Lung (tissue), 11 donors: ENCODE measurements at regions not wholly inside any gene's neighbourhood (a gene's known extent, or its start where the extent isn't known, plus 50 kb on each side); places are given as distances from the start of the nearest gene placed in this dataset.
"Not testable (repeated sequence)": the region's sequence is repeated elsewhere in the genome, so short reads cannot be mapped to it uniquely, and the experiment has no call there.

Source experiments
- ATAC-seq: fragments of 200-7000 bp; cut with Tn5 transposase; one replicate; pipeline ENCODE4 v1.9.1; 2020; ENCODE audit warnings: moderate number of reproducible peaks; ENCODE audit not compliant: insufficient read depth, low FRiP score
- DNase-seq, 3 donors: peaks; one replicate each; pipeline ENCODE4 v3.0.0-alpha.2; 2013 to 2017
- H3K27ac ChIP-seq, 2 donors: one replicate each; pipeline ENCODE4 v1.5.1; 2013; ENCODE audit warnings: mild to moderate bottlenecking in 2 of 2, moderate library complexity in 2 of 2, control low read depth in 1 of 2, inconsistent platforms in 1 of 2, low read depth in 1 of 2, low read length in 1 of 2
- H3K27me3 ChIP-seq, 3 donors: one replicate each; pipeline ENCODE4 v1.5.1; 2013; ENCODE audit warnings: low read length in 2 of 3; ENCODE audit not compliant: control insufficient read depth in 3 of 3, insufficient read depth in 3 of 3
- H3K36me3 ChIP-seq, 4 donors: one replicate each; pipeline ENCODE4 v1.5.1; 2013; ENCODE audit warnings: low read length in 4 of 4, mild to moderate bottlenecking in 1 of 4, moderate library complexity in 1 of 4; ENCODE audit not compliant: control insufficient read depth in 4 of 4, insufficient read depth in 4 of 4
- H3K4me1 ChIP-seq, 5 donors: one replicate each; pipeline ENCODE4 v1.5.1; 2013; ENCODE audit warnings: low read length in 5 of 5, mild to moderate bottlenecking in 2 of 5, moderate library complexity in 1 of 5; ENCODE audit not compliant: control insufficient read depth in 5 of 5, insufficient read depth in 5 of 5
- H3K4me3 ChIP-seq: one replicate; pipeline ENCODE4 v1.5.1; 2013; ENCODE audit warnings: mild to moderate bottlenecking, control low read depth, moderate library complexity
- H3K9ac ChIP-seq, 2 donors: one replicate each; pipeline ENCODE4 v1.5.1; 2013; ENCODE audit warnings: low read length in 2 of 2, control low read depth in 1 of 2; ENCODE audit not compliant: insufficient read depth in 1 of 2
- H3K9me3 ChIP-seq, 4 donors: one replicate each; pipeline ENCODE4 v1.5.1; 2013; ENCODE audit warnings: low read length in 3 of 4, mild to moderate bottlenecking in 1 of 4, moderate library complexity in 1 of 4; ENCODE audit not compliant: control insufficient read depth in 4 of 4, insufficient read depth in 3 of 4
- CTCF ChIP-seq: IDR thresholded peaks from 2 replicates; pipeline ENCODE4 v1.5.1; 2012; ENCODE audit warnings: mild to moderate bottlenecking; ENCODE audit errors: control extremely low read depth, extremely low read depth
- WGBS, 2 donors: extraction: QIAGEN DNeasy Blood & Tissue Kit; methylation state at CpG; one replicate each; pipeline ENCODE4 v1.1.7; 2013; 5-methylcytosine and 5-hydroxymethylcytosine counted together
- donor health status: control.
- donor health status: control.
- donor health status: Bipolar disorder and iron deficiency.
- donor health status: healthy.
- donor health status: DM: yes; HTN: yes; CAD: no.

GRCh38 chr22:25497716-25498115 lies 66.8 kb upstream of the GRK3 start:
- H3K4me3 ChIP-seq = no peak overlapping the region
- TF ChIP-seq CTCF = no peak
- no peaks in the 10 kb centered on the region for H3K27me3 ChIP-seq
- H3K9ac ChIP-seq = no peak overlapping the region
- DNase-seq (no peak), ATAC-seq (no peak)
- H3K36me3 ChIP-seq = no peaks in the 10 kb centered on the region
- 60 to 76% methylated on average over 2 of the region's 2 CpGs for WGBS, 2 donors
- H3K9me3 ChIP-seq = no peaks in the 10 kb centered on the region
- H3K4me1 ChIP-seq = peaks cover 0 to 11% (median 4%) of the 10 kb centered on the region in 5 donors
- no peak overlapping the region for H3K27ac ChIP-seq

GRCh38 chr22:25500671-25501070 lies 63.8 kb upstream of the GRK3 start:
- ATAC-seq, H3K4me3 ChIP-seq, DNase-seq, H3K27ac ChIP-seq, H3K9me3 ChIP-seq, H3K27me3 ChIP-seq, H3K36me3 ChIP-seq, H3K4me1 ChIP-seq, H3K9ac ChIP-seq: not testable (repeated sequence)
- WGBS, 2 donors = 88 to 91% methylated on average over 3 of the region's 3 CpGs

GRCh38 chr22:25504017-25504416 lies 60.5 kb upstream of the GRK3 start:
- H3K27ac ChIP-seq, ATAC-seq, H3K4me3 ChIP-seq, H3K27me3 ChIP-seq, H3K9ac ChIP-seq, H3K36me3 ChIP-seq, DNase-seq, H3K9me3 ChIP-seq, H3K4me1 ChIP-seq: not testable (repeated sequence)
- 74 to 92% methylated on average over 1 of the region's 1 CpG for WGBS, 2 donors

GRCh38 chr22:25508161-25508560 lies 56.3 kb upstream of the GRK3 start:
- DNase-seq (no peak), ATAC-seq (no peak)
- Histone ChIP-seq H3K27ac (no peak overlapping the region), H3K36me3 (peaks cover 0 to 9% (median 3%) of the 10 kb centered on the region in 4 donors), H3K9me3 (no peaks in the 10 kb centered on the region), H3K27me3 (no peaks in the 10 kb centered on the region), H3K4me1 (peaks cover 0 to 6% (median 0%) of the 10 kb centered on the region in 5 donors), H3K9ac (no peak overlapping the region), H3K4me3 (no peak overlapping the region)
- WGBS, 2 donors = 79 to 89% methylated on average over 3 of the region's 3 CpGs
- no peak for TF ChIP-seq CTCF
